HG03045 (cell line): ENCODE measurements at regions not wholly inside any gene's neighbourhood (a gene's known extent, or its start where the extent isn't known, plus 50 kb on each side); places are given as distances from the start of the nearest gene placed in this dataset.
"Not testable (repeated sequence)": the region's sequence is repeated elsewhere in the genome, so short reads cannot be mapped to it uniquely, and the experiment has no call there.

Experiments
- ATAC-seq: cut with Tn5 transposase; IDR thresholded peaks from one replicate; pipeline ENCODE4 v1.9.1; 2021; ENCODE audit warnings: mild to moderate bottlenecking, moderate library complexity; ENCODE audit not compliant: unreplicated experiment

DNA sequence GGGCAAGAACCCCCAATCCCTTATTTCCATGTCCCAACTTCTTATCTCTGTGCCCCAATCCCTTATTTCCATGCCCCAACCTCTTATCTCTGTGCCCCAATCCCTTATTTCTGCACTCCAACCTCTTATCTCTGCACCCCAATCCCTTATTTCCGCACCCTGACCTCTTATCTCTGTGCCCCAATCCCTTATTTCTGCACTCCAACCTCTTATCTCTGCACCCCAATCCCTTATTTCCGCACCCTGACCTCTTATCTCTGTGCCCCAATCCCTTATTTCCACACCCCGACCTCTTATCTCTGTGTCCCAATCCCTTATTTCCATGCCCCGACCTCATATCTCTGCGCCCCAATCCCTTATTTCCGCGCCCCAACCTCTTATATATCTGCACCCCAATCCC, 150.8 kb upstream of the NR4A3 start:
- ATAC-seq = not testable (repeated sequence)

GRCh38 chr9:99677281-99677680, 144.4 kb upstream of the NR4A3 start:
- no peak for ATAC-seq

- no peak for ATAC-seq
Measured at GRCh38 chr9:99678566-99678965, 143.1 kb upstream of the NR4A3 start.

DNA sequence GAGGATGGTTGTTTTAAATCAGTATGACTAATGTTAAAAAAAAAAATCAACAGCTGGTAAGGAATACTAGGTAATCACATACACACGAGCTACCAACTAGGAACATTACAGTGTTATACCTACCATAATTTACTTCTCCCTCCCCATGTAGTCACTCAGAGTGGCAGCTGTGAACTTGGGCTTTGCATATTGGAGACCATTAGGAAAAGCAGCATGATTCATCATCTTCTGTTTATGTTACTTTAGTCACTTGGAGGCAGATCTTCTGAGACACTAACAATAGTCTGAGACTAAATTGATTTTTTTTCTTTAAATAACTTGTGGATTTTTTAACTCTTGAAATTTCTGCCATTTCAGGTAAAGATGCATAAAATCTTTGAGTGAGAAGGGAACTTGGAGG, 141.5 kb upstream of the NR4A3 start:
- ATAC-seq = no peak

- no peak for ATAC-seq
Measured at GRCh38 chr9:99681113-99681512, 140.6 kb upstream of the NR4A3 start.

- no peak for ATAC-seq
Measured at GRCh38 chr9:99682378-99682777, 139.3 kb upstream of the NR4A3 start.

DNA sequence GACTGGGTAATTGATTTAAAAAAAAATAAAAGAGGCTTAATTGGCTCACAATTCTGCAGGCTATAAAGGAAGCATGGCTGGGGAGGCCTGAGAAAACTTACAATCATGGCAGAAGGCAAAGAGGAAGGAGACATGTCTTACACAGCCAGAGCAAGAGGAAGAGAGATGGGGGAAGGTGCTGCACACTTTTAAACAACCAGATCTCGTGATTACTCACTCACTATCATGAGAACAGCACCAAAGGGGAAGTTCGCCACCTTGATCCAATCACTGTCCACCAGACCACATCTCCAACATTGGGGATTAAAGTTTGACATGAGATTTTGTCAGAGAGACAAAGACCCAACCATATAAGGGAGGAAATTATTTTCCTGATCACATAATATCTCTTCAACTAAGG, 138.8 kb upstream of the NR4A3 start:
- ATAC-seq = no peak

DNA sequence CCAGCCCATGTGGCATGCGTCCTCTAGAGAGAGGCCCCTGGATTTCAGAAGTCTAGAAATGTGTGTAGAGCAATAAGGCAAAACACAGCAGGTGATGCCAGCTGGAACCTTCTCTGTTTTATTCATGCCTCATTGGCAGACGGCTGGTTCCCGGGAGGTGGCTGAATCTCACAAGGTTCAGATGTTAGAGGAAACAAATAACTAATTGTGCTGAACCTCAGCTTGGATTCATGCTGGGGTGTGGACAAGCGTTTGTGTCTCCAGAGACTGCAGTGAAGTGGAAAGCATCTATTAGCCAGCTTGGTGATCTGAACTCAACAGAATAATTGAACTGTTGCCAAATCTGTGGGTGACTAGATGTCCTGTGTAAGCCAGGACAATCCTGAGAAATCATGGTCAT, 131.1 kb upstream of the NR4A3 start:
- no peak for ATAC-seq

DNA sequence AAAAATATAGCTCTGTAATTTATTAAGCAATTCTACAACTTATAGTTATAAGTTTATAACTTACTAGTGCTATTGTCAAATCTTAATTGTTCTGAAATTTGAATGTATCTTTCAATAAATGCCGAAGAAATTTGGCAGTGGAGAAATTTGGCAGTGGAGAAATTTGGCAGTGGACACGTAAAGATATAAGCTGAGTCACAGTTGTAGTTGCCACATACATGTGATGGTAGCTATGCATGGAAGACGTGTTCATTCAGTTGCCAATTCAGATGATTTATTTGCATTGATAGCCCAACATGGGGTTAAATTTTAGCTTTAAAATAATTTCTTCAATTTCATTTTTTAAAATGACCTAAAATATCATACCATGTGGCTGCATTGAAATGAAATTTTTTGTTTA, 127.8 kb upstream of the NR4A3 start:
- no peak for ATAC-seq

- no peak for ATAC-seq
Measured at GRCh38 chr9:99694393-99694792, 127.3 kb upstream of the NR4A3 start.

GRCh38 chr9:99699396-99699795, 122.3 kb upstream of the NR4A3 start:
- no peak for ATAC-seq

DNA sequence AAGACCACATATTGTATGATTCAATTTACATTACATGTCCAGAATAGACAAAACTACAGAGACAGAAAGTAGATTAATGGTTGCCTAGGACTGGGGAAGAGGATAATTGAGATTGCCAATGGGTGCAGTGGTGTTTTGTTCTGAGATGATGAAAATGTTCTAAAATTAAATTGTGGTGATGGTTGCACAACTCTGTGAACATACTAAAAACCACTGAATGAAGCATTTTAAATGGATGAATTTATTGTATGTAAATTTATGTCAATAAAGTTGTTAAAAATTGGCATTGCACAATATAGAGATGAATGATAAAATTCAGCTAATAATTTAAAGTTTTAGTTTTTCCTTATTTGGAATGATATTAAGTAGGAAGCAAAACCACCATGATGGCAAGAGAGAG, 109.5 kb upstream of the NR4A3 start:
- ATAC-seq = no peak

DNA sequence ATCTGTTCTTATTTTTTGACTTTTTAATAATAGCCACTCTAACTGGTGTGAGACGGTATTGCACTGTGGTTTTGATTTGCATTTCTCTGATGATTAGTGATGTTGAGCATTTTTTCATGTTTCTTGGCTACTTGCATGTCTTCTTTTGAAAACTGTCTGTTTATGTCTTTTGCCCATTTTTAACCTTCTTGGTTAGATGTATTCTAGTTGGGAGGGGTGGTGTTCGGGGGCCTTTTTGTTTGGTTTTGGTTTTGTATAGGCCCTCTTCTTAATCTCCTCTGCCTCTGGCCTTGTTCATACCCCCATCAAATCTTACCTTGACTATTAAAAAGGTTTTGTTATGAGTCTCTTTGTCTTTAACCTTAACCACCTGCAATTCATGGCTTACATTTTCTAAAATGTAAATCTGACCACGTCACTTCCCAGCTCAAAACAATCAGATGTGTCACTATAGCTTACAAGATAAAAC, 107.8 kb upstream of the NR4A3 start:
- ATAC-seq = no peak

DNA sequence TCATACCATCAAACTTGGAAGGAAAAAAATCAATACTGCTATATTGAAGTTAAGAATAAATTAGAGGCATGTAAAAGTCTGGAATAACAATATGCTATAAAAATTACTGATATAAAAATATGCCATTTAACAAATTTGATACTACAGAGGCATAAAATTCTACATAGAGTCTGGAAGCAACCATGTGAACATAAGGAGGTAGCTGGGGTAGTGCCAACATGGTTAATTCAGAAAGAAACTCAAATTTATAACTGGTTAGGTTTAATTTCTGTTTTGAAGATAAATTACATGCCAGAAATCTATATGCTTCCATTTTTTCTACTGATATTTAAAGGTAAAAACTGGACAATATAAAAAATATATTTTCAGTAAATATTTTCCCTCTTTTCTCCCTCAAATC, 103.1 kb upstream of the NR4A3 start:
- no peak for ATAC-seq

DNA sequence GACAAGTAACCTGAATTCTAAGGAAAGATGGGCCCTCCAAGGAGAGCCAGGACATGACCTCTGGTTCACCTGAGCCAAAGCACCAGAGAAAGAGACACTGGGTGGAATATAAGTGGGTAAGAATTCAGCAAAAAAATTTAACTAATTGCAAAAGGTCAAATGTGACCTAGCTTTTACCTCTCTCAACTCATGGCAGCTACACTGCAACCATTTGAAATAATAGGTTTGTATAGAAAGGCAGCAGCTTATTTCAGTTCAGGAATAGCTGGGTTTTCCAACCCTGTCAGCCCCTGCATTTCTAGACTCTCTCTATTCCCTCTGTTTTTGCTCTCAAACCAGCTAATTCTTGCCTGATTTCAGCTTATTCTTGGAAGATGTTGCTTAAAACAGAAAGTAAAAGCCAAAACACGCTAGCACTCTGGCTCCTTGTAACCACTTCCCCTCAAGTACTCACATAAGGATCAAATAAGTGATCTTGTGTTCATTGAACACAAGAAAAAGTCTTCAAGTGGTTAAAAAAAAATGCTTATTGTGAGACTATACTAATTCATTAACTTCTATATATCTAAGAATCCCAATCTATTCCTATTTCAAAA, 101.1 kb upstream of the NR4A3 start:
- peak; percentile 71 for ATAC-seq

- ATAC-seq = no peak
Measured at GRCh38 chr9:99721898-99722297, 99.8 kb upstream of the NR4A3 start.

DNA sequence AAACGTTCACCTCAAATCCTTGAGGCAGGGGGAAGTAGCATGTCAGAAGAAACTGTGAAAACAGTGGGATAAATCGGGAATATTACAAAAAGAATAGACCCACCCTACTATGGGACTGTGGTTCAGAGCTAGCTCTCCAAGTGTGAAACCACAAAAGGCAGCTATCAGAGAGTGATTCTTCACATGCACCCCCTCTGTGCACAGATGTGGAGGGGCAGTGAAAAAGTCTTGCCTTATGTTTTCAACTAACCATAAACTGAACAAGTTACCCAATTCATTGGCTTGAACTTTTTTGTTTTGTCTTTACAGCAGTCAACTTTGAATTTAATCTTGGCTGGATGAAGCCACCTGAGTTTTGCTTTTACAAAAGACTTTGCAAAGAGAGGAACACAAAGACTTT, 98.8 kb upstream of the NR4A3 start:
- no peak for ATAC-seq

GRCh38 chr9:99724640-99725039, 97.0 kb upstream of the NR4A3 start:
- ATAC-seq = no peak

- no peak for ATAC-seq
Measured at GRCh38 chr9:99725852-99726251, 95.8 kb upstream of the NR4A3 start.

GRCh38 chr9:99726758-99727157, 94.9 kb upstream of the NR4A3 start:
- ATAC-seq = no peak

DNA sequence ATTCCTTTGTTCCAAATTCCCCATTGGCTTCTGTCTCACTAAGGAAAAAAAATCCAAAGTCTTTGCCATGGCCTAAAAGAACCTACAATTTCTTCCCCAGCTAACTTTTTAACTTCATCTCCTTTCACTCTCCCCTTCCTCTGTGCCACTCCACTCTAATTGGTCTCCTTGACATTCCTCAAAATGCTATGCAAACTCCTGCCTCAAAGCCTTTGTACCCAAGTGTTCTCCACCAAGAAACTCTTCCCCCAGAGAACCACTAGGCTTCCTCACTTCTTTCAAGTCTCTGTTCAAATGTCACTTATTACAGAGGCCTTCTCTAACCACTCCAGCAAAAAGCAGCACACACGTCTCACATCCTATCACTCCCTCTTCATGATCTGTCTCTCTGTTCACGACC, 91.6 kb upstream of the NR4A3 start:
- no peak for ATAC-seq

DNA sequence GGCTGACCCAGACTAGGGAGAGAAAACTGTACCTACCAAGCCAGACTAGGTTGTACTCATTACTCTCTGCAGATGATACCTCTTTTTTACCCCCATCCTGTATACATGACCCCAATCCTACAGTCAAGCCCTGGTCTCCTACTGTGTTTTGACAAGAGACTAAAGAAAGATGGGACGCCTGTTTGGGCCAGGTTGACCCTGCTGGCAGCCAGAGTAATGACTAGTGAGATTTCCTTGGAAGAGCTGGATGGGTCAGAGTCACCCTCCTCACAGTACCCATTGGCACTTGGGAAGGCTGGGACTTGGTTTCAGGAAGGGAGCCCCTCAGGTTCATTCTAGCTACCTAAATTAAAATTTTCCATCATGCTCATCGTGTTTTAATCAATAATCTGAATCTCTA, 89.7 kb upstream of the NR4A3 start:
- no peak for ATAC-seq

DNA sequence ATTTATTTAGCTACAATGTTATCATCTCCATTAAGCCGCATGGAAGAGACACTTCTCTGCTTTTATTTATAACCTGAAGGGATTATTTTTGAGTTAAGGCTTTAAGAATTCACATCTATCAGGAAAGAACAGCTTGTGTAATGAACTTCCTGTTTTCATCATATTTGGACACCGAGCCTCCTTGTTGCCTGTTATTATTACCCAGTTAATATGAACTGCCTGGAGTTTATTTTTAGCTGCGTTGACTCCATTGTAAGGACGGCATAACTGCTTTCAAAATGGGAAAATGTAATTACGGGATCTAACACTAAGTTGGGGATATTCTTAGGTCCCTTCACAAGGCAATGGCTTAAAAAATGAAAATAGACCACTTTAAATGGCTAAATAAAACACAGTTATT, 89.0 kb upstream of the NR4A3 start:
- no peak for ATAC-seq

DNA sequence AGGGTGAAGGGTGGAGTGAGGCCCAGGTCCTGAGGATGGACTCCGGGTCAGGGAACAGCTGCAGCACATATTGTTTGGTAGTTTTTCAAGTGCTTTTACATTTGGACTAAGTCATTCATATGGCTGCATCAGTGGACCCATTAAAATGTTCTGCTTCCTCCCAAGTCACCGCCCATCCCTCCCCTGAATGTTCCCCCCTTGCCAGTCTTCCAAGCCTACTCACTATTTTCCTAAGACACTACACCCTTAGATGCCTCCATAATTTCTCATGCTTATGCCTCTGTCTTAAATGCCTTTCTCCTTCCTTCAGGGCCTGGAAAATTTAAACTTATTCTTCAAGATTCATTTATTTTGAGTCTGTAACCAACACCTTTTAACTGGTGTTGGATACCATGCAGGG, 86.6 kb upstream of the NR4A3 start:
- no peak for ATAC-seq
